ENCODE measurements at regions not wholly inside any gene's neighbourhood (a gene's known extent, or its start where the extent isn't known, plus 50 kb on each side); places are given as distances from the start of the nearest gene placed in this dataset.
"Not testable (repeated sequence)": the region's sequence is repeated elsewhere in the genome, so short reads cannot be mapped to it uniquely, and the experiment has no call there.

GRCh38 chr5:172546196-172546595 lies 91.9 kb upstream of the SH3PXD2B start:
- no peak for DNase-seq

GRCh38 chr5:172545291-172545801 lies 91.0 kb upstream of the SH3PXD2B start:
- DNase-seq: no peak

GRCh38 chr5:172544371-172545095 lies 90.2 kb upstream of the SH3PXD2B start:
- DNase-seq: no peak

GRCh38 chr5:172543484-172544298 lies 89.4 kb upstream of the SH3PXD2B start:
- no peak for DNase-seq

GRCh38 chr5:172542651-172543131 lies 88.4 kb upstream of the SH3PXD2B start:
- DNase-seq: no peak

- DNase-seq: no peak
Observed at GRCh38 chr5:172541773-172542136, 87.4 kb upstream of the SH3PXD2B start.

GRCh38 chr5:172541099-172541772 lies 86.9 kb upstream of the SH3PXD2B start:
- DNase-seq: no peak

GRCh38 chr5:172540099-172540870 lies 86.0 kb upstream of the SH3PXD2B start:
- DNase-seq: no peak

GRCh38 chr5:172535108-172535445 lies 80.8 kb upstream of the SH3PXD2B start:
- DNase-seq: no peak

- DNase-seq: no peak
Observed at GRCh38 chr5:172534229-172535107, 80.1 kb upstream of the SH3PXD2B start.

GRCh38 chr5:172533399-172534228 lies 79.3 kb upstream of the SH3PXD2B start:
- DNase-seq: no peak

GRCh38 chr5:172533058-172533398 lies 78.7 kb upstream of the SH3PXD2B start:
- no peak for DNase-seq

GRCh38 chr5:172532439-172532838 lies 78.1 kb upstream of the SH3PXD2B start:
- not testable (repeated sequence) for DNase-seq

- no peak for DNase-seq
Observed at GRCh38 chr5:172531704-172532026, 77.3 kb upstream of the SH3PXD2B start.

- no peak for DNase-seq
Observed at GRCh38 chr5:172530878-172531703, 76.8 kb upstream of the SH3PXD2B start.

- DNase-seq: no peak
Observed at GRCh38 chr5:172530406-172530805, 76.1 kb upstream of the SH3PXD2B start.

GRCh38 chr5:172529896-172530295 lies 75.6 kb upstream of the SH3PXD2B start:
- no peak for DNase-seq

- no peak for DNase-seq
Observed at GRCh38 chr5:172528440-172528839, 74.1 kb upstream of the SH3PXD2B start.

GRCh38 chr5:172527559-172527958 lies 73.2 kb upstream of the SH3PXD2B start:
- DNase-seq: no peak

GRCh38 chr5:172525996-172526360 lies 71.7 kb upstream of the SH3PXD2B start:
- no peak for DNase-seq

Data from NCI-H774 (cell line).